Liver (tissue), 8 donors: ENCODE measurements at regions not wholly inside any gene's neighbourhood (a gene's known extent, or its start where the extent isn't known, plus 50 kb on each side); places are given as distances from the start of the nearest gene placed in this dataset.

Experiments
- DNase-seq: peaks from one replicate; pipeline ENCODE4 v3.0.0-alpha.2; 2017; ENCODE audit warnings: low spot score
- H3K27ac ChIP-seq, 2 donors: one replicate each; pipeline ENCODE4 v1.7.0; 2013; ENCODE audit warnings: inconsistent platforms in 2 of 2, low read length in 2 of 2, control low read depth in 1 of 2, low read depth in 1 of 2, mild to moderate bottlenecking in 1 of 2
- H3K27me3 ChIP-seq, 4 donors: one replicate each; pipeline versions ENCODE4 v1.6.1 to v1.7.0; 2013; ENCODE audit warnings: low read length in 3 of 4, inconsistent platforms in 1 of 4, mild to moderate bottlenecking in 1 of 4, moderate library complexity in 1 of 4; ENCODE audit not compliant: control insufficient read depth in 4 of 4, insufficient read depth in 4 of 4
- H3K36me3 ChIP-seq, 4 donors: one replicate each; pipeline versions ENCODE4 v1.6.1 to v1.7.0; 2013; ENCODE audit warnings: low read length in 3 of 4, mild to moderate bottlenecking in 3 of 4, low read depth in 1 of 4, moderate library complexity in 1 of 4; ENCODE audit not compliant: control insufficient read depth in 4 of 4, insufficient read depth in 3 of 4
- H3K4me1 ChIP-seq, 4 donors: one replicate each; pipeline versions ENCODE4 v1.6.1 to v1.7.0; 2013; ENCODE audit warnings: low read length in 3 of 4, mild to moderate bottlenecking in 3 of 4, moderate library complexity in 1 of 4; ENCODE audit not compliant: control insufficient read depth in 4 of 4, insufficient read depth in 4 of 4
- H3K4me3 ChIP-seq, 3 donors: one replicate each; pipeline versions ENCODE4 v1.6.1 to v1.7.0; 2013; ENCODE audit warnings: low read length in 3 of 3, control low read depth in 1 of 3, low read depth in 1 of 3, mild to moderate bottlenecking in 1 of 3
- H3K9ac ChIP-seq, 2 donors: one replicate each; pipeline ENCODE4 v1.7.0; 2013; ENCODE audit warnings: low read length in 2 of 2, mild to moderate bottlenecking in 2 of 2, moderate library complexity in 2 of 2, control low read depth in 1 of 2, low read depth in 1 of 2
- H3K9me3 ChIP-seq, 4 donors: one replicate each; pipeline versions ENCODE4 v1.6.1 to v1.7.0; 2013; ENCODE audit warnings: low read length in 3 of 4; ENCODE audit not compliant: control insufficient read depth in 4 of 4
- ATF3 ChIP-seq: IDR thresholded peaks from 2 replicates; pipeline ENCODE4 v1.6.1; 2016; ENCODE audit warnings: antibody characterized with exemption
- CTCF ChIP-seq: fragments of 150-350 bp; IDR thresholded peaks from 2 replicates; pipeline ENCODE4 v1.5.1; 2017; ENCODE audit warnings: improper control_type of control experiment, low read depth, low read length; ENCODE audit not compliant: missing input control
- EGR1 ChIP-seq, 2 donors: IDR thresholded peaks; 2 replicates each; pipeline ENCODE4 v1.6.1; 2016 to 2018; ENCODE audit warnings: antibody characterized with exemption in 2 of 2, low read depth in 2 of 2
- FOXA1 ChIP-seq: IDR thresholded peaks from 2 replicates; pipeline ENCODE4 v1.6.1; 2016; ENCODE audit warnings: antibody characterized with exemption
- FOXA2 ChIP-seq: IDR thresholded peaks from 2 replicates; pipeline ENCODE4 v1.6.1; 2016; ENCODE audit warnings: antibody characterized with exemption
- GABPA ChIP-seq, 2 donors: IDR thresholded peaks in 1 of 2; conservative IDR thresholded peaks in 1 of 2; 2 replicates each; pipeline ENCODE4 v1.6.1; 2016; ENCODE audit warnings: antibody characterized with exemption in 2 of 2, mild to moderate bottlenecking in 1 of 2, moderate library complexity in 1 of 2
- HNF4A ChIP-seq, 2 donors: conservative IDR thresholded peaks; 2 replicates each; pipeline ENCODE4 v1.6.1; 2016; ENCODE audit warnings: antibody characterized with exemption in 2 of 2, mild to moderate bottlenecking in 2 of 2
- HNF4G ChIP-seq: IDR thresholded peaks from 2 replicates; pipeline ENCODE4 v1.6.1; 2016; ENCODE audit warnings: antibody characterized with exemption
- JUND ChIP-seq, 2 donors: IDR thresholded peaks; 2 replicates each; pipeline ENCODE4 v1.6.1; 2016; ENCODE audit warnings: antibody characterized with exemption in 2 of 2
- MAX ChIP-seq: IDR thresholded peaks from 2 replicates; pipeline ENCODE4 v1.6.1; 2016; ENCODE audit warnings: antibody characterized with exemption
- NR2F2 ChIP-seq: IDR thresholded peaks from 2 replicates; pipeline ENCODE4 v1.6.1; 2016; ENCODE audit warnings: antibody characterized with exemption
- RAD21 ChIP-seq, 2 donors: IDR thresholded peaks; 2 replicates each; pipeline ENCODE4 v1.6.1; 2016; ENCODE audit warnings: antibody characterized with exemption in 2 of 2, mild to moderate bottlenecking in 2 of 2
- RXRA ChIP-seq, 2 donors: IDR thresholded peaks; 2 replicates each; pipeline ENCODE4 v1.6.1; 2017 to 2018; ENCODE audit warnings: antibody characterized with exemption in 2 of 2, mild to moderate bottlenecking in 1 of 2
- SP1 ChIP-seq: IDR thresholded peaks from 2 replicates; pipeline ENCODE4 v1.6.1; 2018; ENCODE audit warnings: antibody characterized with exemption, mild to moderate bottlenecking
- TAF1 ChIP-seq: conservative IDR thresholded peaks from 2 replicates; pipeline ENCODE4 v1.6.1; 2016; ENCODE audit warnings: antibody characterized with exemption, mild to moderate bottlenecking
- YY1 ChIP-seq: IDR thresholded peaks from 2 replicates; pipeline ENCODE4 v1.6.1; 2016; ENCODE audit warnings: antibody characterized with exemption, mild to moderate bottlenecking
- WGBS: extraction: QIAGEN DNeasy Blood & Tissue Kit; methylation state at CpG from one replicate; pipeline ENCODE4 v1.1.7; 2013; 5-methylcytosine and 5-hydroxymethylcytosine counted together
- TF ChIP-seq, protein P1 (sequence below): IDR thresholded peaks from 2 replicates; pipeline ENCODE4 v1.6.1; 2016; ENCODE audit warnings: antibody characterized with exemption, mild to moderate bottlenecking
- TF ChIP-seq, protein P2 (sequence below): IDR thresholded peaks from 2 replicates; pipeline ENCODE4 v1.6.1; 2016; ENCODE audit warnings: antibody characterized with exemption
- donor health status: healthy.
- donor health status: healthy.
- donor health status: healthy.
- donor health status: healthy.
- donor health status: healthy.

DNA sequence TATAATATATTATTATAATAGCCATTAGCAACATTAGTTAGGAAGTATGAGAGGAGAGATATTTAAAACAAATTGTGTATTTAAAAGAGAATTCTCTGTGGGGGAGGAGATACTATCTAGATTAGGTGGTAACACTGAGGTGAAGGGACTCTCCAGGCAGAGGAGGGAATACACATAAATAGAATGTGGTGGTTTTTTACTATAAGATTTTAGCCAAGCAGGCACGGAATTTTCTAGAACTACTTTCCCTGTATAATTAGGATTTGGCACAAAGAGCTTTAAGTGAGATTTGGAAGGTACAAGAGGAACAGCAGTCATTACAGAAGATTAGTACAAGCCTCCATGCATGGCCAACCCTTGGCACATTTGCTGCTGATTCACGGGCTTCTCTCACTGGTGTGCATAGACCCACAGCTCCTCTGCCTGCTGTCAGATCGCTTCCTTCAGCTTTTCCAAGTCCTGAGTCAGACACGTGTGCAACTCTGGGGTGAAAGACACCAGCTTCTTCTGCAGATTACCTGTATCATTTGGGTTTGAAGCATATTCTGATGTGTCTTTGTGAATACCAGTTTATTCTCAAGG lies 685.5 kb downstream of the KCTD8 start:
- Histone ChIP-seq H3K36me3 (no peaks in the 10 kb centered on the region), H3K9me3 (no peaks in the 10 kb centered on the region), H3K27me3 (no peaks in the 10 kb centered on the region), H3K4me1 (no peaks in the 10 kb centered on the region), H3K27ac (no peak overlapping the region), H3K9ac (no peak overlapping the region), H3K4me3 (no peak overlapping the region)
- WGBS, result 56% methylated on average over 4 of the region's 4 CpGs
- DNase-seq, result no peak
- TF ChIP-seq EGR1 (IDR thresholded peaks at IDR 0.05; ENCODE audit: low read depth in 2 of 2) (no peak), CTCF (no peak), SP1 (no peak), NR2F2 (no peak), FOXA1 (no peak), MAX (no peak), TAF1 (no peak), RAD21 (IDR thresholded peaks at IDR 0.05) (no peak), FOXA2 (no peak), JUND (IDR thresholded peaks at IDR 0.05) (no peak), RXRA (IDR thresholded peaks at IDR 0.05) (no peak), HNF4A (conservative IDR thresholded peaks at IDR 0.05) (no peak), GABPA (IDR thresholded peaks at IDR 0.05 in 1 of 2, conservative IDR thresholded peaks at IDR 0.05 in 1 of 2) (no peak), YY1 (no peak), ATF3 (no peak), HNF4G (no peak)
- TF ChIP-seq, protein P1, sequence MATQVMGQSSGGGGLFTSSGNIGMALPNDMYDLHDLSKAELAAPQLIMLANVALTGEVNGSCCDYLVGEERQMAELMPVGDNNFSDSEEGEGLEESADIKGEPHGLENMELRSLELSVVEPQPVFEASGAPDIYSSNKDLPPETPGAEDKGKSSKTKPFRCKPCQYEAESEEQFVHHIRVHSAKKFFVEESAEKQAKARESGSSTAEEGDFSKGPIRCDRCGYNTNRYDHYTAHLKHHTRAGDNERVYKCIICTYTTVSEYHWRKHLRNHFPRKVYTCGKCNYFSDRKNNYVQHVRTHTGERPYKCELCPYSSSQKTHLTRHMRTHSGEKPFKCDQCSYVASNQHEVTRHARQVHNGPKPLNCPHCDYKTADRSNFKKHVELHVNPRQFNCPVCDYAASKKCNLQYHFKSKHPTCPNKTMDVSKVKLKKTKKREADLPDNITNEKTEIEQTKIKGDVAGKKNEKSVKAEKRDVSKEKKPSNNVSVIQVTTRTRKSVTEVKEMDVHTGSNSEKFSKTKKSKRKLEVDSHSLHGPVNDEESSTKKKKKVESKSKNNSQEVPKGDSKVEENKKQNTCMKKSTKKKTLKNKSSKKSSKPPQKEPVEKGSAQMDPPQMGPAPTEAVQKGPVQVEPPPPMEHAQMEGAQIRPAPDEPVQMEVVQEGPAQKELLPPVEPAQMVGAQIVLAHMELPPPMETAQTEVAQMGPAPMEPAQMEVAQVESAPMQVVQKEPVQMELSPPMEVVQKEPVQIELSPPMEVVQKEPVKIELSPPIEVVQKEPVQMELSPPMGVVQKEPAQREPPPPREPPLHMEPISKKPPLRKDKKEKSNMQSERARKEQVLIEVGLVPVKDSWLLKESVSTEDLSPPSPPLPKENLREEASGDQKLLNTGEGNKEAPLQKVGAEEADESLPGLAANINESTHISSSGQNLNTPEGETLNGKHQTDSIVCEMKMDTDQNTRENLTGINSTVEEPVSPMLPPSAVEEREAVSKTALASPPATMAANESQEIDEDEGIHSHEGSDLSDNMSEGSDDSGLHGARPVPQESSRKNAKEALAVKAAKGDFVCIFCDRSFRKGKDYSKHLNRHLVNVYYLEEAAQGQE, result no peak
- TF ChIP-seq, protein P2, sequence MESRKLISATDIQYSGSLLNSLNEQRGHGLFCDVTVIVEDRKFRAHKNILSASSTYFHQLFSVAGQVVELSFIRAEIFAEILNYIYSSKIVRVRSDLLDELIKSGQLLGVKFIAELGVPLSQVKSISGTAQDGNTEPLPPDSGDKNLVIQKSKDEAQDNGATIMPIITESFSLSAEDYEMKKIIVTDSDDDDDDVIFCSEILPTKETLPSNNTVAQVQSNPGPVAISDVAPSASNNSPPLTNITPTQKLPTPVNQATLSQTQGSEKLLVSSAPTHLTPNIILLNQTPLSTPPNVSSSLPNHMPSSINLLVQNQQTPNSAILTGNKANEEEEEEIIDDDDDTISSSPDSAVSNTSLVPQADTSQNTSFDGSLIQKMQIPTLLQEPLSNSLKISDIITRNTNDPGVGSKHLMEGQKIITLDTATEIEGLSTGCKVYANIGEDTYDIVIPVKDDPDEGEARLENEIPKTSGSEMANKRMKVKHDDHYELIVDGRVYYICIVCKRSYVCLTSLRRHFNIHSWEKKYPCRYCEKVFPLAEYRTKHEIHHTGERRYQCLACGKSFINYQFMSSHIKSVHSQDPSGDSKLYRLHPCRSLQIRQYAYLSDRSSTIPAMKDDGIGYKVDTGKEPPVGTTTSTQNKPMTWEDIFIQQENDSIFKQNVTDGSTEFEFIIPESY, result no peak
